Vagina (tissue), 2 donors: ENCODE measurements at regions not wholly inside any gene's neighbourhood (a gene's known extent, or its start where the extent isn't known, plus 50 kb on each side); places are given as distances from the start of the nearest gene placed in this dataset.

Experiments used
- CTCF ChIP-seq, 3 experiments: fragments of 450-650 bp in 2 of 3; fragments of 200-600 bp in 1 of 3; sonication (generic) in 1 of 3; IDR thresholded peaks; one replicate each; pipeline ENCODE4 v1.5.1; 2017 to 2019; ENCODE audit warnings: antibody characterized with exemption in 3 of 3, mild to moderate bottlenecking in 2 of 3, moderate library complexity in 2 of 3
- POLR2A ChIP-seq, 2 donors: fragments of 450-650 bp; IDR thresholded peaks; one replicate each; pipeline ENCODE4 v1.6.1; 2017; ENCODE audit warnings: antibody characterized with exemption in 2 of 2, mild to moderate bottlenecking in 2 of 2, moderate library complexity in 2 of 2
- POLR2AphosphoS5 ChIP-seq, 2 donors: sonication (generic); formaldehyde crosslinking; IDR thresholded peaks; one replicate each; pipeline ENCODE4 v1.9.0; 2017; ENCODE audit warnings: antibody characterized with exemption in 2 of 2, mild to moderate bottlenecking in 2 of 2, low read depth in 1 of 2; ENCODE audit not compliant: insufficient read depth in 1 of 2

- TF ChIP-seq POLR2A (IDR thresholded peaks at IDR 0.05) (no peak), CTCF (IDR thresholded peaks at IDR 0.05) (no peak), POLR2AphosphoS5 (IDR thresholded peaks at IDR 0.05; ENCODE audit: insufficient read depth in 1 of 2, low read depth in 1 of 2) (no peak)
Measured at GRCh38 chr2:239820836-239821693, 204.1 kb downstream of the NDUFA10 start.
